ENCODE measurements at regions not wholly inside any gene's neighbourhood (a gene's known extent, or its start where the extent isn't known, plus 50 kb on each side); places are given as distances from the start of the nearest gene placed in this dataset.
"Not testable (repeated sequence)": the region's sequence is repeated elsewhere in the genome, so short reads cannot be mapped to it uniquely, and the experiment has no call there.

GRCh38 chr2:95695613-95696012, 103.8 kb downstream of the TRIM43 start:
- H3K4me1 Mint-ChIP-seq (ENCODE audit: low read depth): peaks cover 16% of the 10 kb centered on the region
- no peaks in the 10 kb centered on the region for H3K9me3 Mint-ChIP-seq
- H3K27me3 Mint-ChIP-seq (ENCODE audit: insufficient read depth): peaks cover 15% of the 10 kb centered on the region
- no peak overlapping the region for H3K27ac Mint-ChIP-seq
- no peak overlapping the region for H3K4me3 Mint-ChIP-seq
- no peak for DNase-seq
- H3K36me3 Mint-ChIP-seq (ENCODE audit: low read depth): no peaks in the 10 kb centered on the region
- TF ChIP-seq, protein P1, sequence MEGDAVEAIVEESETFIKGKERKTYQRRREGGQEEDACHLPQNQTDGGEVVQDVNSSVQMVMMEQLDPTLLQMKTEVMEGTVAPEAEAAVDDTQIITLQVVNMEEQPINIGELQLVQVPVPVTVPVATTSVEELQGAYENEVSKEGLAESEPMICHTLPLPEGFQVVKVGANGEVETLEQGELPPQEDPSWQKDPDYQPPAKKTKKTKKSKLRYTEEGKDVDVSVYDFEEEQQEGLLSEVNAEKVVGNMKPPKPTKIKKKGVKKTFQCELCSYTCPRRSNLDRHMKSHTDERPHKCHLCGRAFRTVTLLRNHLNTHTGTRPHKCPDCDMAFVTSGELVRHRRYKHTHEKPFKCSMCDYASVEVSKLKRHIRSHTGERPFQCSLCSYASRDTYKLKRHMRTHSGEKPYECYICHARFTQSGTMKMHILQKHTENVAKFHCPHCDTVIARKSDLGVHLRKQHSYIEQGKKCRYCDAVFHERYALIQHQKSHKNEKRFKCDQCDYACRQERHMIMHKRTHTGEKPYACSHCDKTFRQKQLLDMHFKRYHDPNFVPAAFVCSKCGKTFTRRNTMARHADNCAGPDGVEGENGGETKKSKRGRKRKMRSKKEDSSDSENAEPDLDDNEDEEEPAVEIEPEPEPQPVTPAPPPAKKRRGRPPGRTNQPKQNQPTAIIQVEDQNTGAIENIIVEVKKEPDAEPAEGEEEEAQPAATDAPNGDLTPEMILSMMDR (IDR thresholded peaks at IDR 0.05): no peak

DNA sequence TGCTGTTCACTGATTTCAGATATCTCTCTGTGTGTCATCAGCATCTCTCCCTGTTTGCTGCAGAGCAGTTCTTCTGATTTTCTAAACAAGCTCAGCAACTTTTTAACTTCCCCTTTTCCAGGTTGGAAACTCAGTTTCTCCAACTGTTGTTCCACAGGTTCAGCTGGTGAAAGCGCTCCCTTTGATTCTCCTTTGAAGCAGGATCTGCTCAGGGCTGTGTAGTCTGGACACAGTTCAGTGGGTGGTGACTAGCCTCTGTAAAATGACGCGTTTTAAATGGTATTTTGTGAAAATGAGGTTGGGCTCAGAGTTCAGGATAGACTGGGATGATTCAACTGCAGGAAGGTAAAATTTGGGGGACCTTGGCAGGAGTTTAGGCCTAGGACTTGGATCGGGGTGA, 106.3 kb downstream of the TRIM43 start:
- Mint-ChIP-seq H3K36me3 (ENCODE audit: low read depth) (no peaks in the 10 kb centered on the region), H3K9me3 (no peaks in the 10 kb centered on the region), H3K4me3 (no peak overlapping the region), H3K27me3 (ENCODE audit: insufficient read depth) (peaks cover 11% of the 10 kb centered on the region), H3K4me1 (ENCODE audit: low read depth) (peaks cover 21% of the 10 kb centered on the region), H3K27ac (peak overlapping the region; percentile 32; the same call in 1 of the 2 replicates)
- DNase-seq: peak; percentile 26
- TF ChIP-seq, protein P1 (IDR thresholded peaks at IDR 0.05): no peak

GRCh38 chr2:95699201-95700184, 107.7 kb downstream of the TRIM43 start:
- DNase-seq; H3K9me3 Mint-ChIP-seq; H3K27ac Mint-ChIP-seq; H3K4me3 Mint-ChIP-seq; H3K36me3 Mint-ChIP-seq (ENCODE audit: low read depth): not testable (repeated sequence)
- peaks cover 11% of the 10 kb centered on the region for H3K27me3 Mint-ChIP-seq (ENCODE audit: insufficient read depth)
- H3K4me1 Mint-ChIP-seq (ENCODE audit: low read depth): peaks cover 21% of the 10 kb centered on the region

DNA sequence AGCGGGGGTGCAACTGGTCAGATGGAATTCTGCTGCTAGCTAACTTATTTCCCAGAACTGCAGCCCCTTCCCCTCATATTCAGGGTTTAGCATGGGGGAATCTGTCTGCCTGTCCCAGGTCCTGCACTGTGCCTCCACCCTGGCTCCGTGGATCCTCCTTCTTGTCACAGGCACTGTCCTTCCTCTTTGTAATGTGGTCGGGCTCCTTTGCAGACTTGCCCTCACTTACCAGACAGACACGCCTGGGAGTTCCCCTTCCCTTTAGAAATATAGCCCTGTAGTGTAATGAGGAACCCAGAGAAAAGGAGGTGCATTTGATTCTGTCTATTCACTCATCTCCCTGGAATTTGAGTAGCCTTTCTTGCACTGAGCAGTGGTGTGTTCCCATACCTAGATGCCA, 108.7 kb downstream of the TRIM43 start:
- no peaks in the 10 kb centered on the region for H3K36me3 Mint-ChIP-seq (ENCODE audit: low read depth)
- peaks cover 11% of the 10 kb centered on the region for H3K27me3 Mint-ChIP-seq (ENCODE audit: insufficient read depth)
- H3K9me3 Mint-ChIP-seq: no peaks in the 10 kb centered on the region
- TF ChIP-seq, protein P1 (IDR thresholded peaks at IDR 0.05): no peak
- DNase-seq: no peak
- no peak overlapping the region for H3K4me3 Mint-ChIP-seq
- peaks cover 21% of the 10 kb centered on the region for H3K4me1 Mint-ChIP-seq (ENCODE audit: low read depth)
- H3K27ac Mint-ChIP-seq: no peak overlapping the region

- TF ChIP-seq, protein P1 (IDR thresholded peaks at IDR 0.05): no peak
- no peak overlapping the region for H3K4me3 Mint-ChIP-seq
- H3K9me3 Mint-ChIP-seq: no peaks in the 10 kb centered on the region
- no peak overlapping the region for H3K27ac Mint-ChIP-seq
- peaks cover 4% of the 10 kb centered on the region for H3K27me3 Mint-ChIP-seq (ENCODE audit: insufficient read depth)
- no peaks in the 10 kb centered on the region for H3K36me3 Mint-ChIP-seq (ENCODE audit: low read depth)
- no peak for DNase-seq
- peaks cover 17% of the 10 kb centered on the region for H3K4me1 Mint-ChIP-seq (ENCODE audit: low read depth)
These were observed 110.7 kb downstream of the TRIM43 start for GRCh38 chr2:95702471-95702870.

DNA sequence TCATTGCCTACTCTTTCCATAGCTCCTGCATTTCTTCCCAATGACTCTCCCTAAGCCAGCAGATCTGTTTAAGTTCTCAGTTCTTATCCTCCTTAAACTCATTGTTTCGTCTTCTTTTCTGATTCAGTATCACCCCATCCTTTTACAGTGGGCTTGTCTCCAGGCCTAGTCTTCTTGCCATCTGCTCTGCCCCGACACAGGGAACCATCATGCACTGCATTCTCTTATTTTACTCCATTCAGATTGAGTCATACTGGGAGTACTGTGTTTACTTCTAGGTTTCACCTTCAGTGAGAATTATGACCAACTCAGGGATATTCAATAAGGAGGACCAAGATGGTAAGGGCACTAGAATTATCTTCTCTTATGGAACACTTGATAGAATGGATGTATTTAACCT, 115.4 kb downstream of the TRIM43 start:
- H3K27ac Mint-ChIP-seq; H3K9me3 Mint-ChIP-seq; H3K27me3 Mint-ChIP-seq (ENCODE audit: insufficient read depth); H3K4me3 Mint-ChIP-seq; H3K36me3 Mint-ChIP-seq (ENCODE audit: low read depth); H3K4me1 Mint-ChIP-seq (ENCODE audit: low read depth); DNase-seq: not testable (repeated sequence)
